ENCODE measurements at regions not wholly inside any gene's neighbourhood (a gene's known extent, or its start where the extent isn't known, plus 50 kb on each side); places are given as distances from the start of the nearest gene placed in this dataset.

DNA sequence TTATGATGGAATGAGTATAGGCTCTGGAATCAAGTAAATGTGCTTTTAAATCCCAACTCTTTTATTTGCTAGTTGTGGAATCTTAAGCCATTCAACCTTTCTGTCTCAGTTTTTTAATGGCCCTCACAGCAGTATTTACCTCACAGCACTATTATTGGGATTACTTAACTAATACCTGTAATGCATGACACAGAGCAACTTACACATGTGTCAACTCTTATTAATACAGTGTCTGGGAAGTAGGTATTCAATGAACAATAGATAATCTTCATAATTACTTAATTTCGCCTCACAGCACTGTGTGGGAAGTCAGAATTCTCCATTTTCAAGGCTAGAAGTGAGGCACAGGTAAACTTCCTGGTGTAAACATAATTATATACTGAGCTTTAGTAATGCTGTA is 149.7 kb upstream of the NUDT6 start:
- no peaks in the 10 kb centered on the region for H3K9me3 ChIP-seq
- H3K27ac ChIP-seq, result no peak overlapping the region
- no peaks in the 10 kb centered on the region for H3K36me3 ChIP-seq
- no peaks in the 10 kb centered on the region for H3K27me3 ChIP-seq
- TF ChIP-seq, protein P1, sequence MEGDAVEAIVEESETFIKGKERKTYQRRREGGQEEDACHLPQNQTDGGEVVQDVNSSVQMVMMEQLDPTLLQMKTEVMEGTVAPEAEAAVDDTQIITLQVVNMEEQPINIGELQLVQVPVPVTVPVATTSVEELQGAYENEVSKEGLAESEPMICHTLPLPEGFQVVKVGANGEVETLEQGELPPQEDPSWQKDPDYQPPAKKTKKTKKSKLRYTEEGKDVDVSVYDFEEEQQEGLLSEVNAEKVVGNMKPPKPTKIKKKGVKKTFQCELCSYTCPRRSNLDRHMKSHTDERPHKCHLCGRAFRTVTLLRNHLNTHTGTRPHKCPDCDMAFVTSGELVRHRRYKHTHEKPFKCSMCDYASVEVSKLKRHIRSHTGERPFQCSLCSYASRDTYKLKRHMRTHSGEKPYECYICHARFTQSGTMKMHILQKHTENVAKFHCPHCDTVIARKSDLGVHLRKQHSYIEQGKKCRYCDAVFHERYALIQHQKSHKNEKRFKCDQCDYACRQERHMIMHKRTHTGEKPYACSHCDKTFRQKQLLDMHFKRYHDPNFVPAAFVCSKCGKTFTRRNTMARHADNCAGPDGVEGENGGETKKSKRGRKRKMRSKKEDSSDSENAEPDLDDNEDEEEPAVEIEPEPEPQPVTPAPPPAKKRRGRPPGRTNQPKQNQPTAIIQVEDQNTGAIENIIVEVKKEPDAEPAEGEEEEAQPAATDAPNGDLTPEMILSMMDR (IDR thresholded peaks at IDR 0.05), result no peak
- H3K4me3 ChIP-seq (ENCODE audit: low read depth in 1 of 2, low read length in 1 of 2), result no peak overlapping the region
- H3K4me1 ChIP-seq (ENCODE audit: control insufficient read depth in 1 of 2, insufficient read depth in 1 of 2, low read depth in 1 of 2, low read length in 1 of 2), result peaks cover 0 to 12% of the 10 kb centered on the region in 2 experiments

DNA sequence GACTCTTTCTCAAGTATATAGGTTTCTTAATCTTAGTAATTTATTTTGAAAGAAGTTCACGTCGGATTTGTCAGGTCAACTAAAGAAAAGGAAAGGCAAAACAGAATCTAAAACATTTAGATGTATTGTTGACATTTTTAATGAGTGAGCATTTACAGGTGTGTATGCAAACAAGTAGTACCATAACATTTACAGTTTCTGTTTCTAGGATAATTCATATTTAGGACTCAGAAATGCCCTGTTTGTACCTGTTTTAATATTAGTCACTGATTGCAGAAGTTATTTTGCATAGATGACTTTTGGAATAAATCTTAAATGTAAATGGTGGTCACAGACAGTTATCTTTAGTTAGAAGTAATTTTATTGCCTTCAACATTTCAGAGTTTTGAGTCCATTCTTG is 151.3 kb upstream of the NUDT6 start:
- Histone ChIP-seq H3K4me3 (ENCODE audit: low read depth in 1 of 2, low read length in 1 of 2) (no peak overlapping the region), H3K27me3 (no peaks in the 10 kb centered on the region), H3K27ac (no peak overlapping the region), H3K36me3 (no peaks in the 10 kb centered on the region), H3K4me1 (ENCODE audit: control insufficient read depth in 1 of 2, insufficient read depth in 1 of 2, low read depth in 1 of 2, low read length in 1 of 2) (peaks cover 0 to 12% of the 10 kb centered on the region in 2 experiments), H3K9me3 (no peaks in the 10 kb centered on the region)
- TF ChIP-seq, protein P1 (IDR thresholded peaks at IDR 0.05), result no peak

DNA sequence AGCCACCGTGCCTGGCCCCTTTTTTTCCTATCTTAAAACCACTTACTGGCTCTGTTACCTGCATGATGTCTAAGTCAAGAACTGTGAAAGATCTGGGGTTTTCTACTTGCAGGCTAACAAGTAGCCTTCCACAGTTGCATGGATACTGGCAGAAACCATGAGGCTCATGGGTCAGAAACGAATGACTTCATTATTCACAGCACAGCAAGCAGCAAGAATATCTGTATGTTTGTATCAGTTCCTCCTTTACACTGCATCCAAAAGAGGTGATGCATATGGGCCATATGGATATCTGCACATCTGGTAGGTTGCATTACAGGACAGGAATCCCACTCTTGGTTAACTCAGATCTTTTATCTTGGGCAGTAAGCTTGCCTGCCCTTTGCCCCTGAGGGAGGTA is 154.9 kb upstream of the NUDT6 start:
- H3K36me3 ChIP-seq, result no peaks in the 10 kb centered on the region
- TF ChIP-seq, protein P1 (IDR thresholded peaks at IDR 0.05), result no peak
- H3K27ac ChIP-seq, result no peak overlapping the region
- H3K27me3 ChIP-seq, result no peaks in the 10 kb centered on the region
- H3K4me3 ChIP-seq (ENCODE audit: low read depth in 1 of 2, low read length in 1 of 2), result no peak overlapping the region
- H3K9me3 ChIP-seq, result no peaks in the 10 kb centered on the region
- H3K4me1 ChIP-seq (ENCODE audit: control insufficient read depth in 1 of 2, insufficient read depth in 1 of 2, low read depth in 1 of 2, low read length in 1 of 2), result peaks cover 0 to 12% of the 10 kb centered on the region in 2 experiments

DNA sequence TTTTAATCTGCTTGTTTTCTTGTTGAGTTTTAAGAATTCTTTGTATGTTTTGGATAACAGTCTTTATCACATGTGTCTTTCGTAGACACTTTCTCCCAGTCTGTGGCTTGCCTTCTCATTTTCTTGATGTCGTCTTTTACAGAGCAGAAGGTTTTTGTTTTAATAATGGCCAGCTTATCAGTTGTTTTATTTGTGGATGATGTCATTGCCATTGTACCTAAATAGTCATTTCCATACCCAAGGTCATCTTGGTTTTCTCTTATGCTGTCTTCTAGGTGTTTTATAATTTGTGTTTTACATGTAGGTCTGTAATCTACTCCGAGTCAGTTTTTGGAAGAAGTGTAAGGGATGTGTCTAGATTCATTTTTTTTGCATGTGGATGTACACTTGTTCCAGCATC is 159.6 kb upstream of the NUDT6 start:
- Histone ChIP-seq H3K4me3 (ENCODE audit: low read depth in 1 of 2, low read length in 1 of 2) (no peak overlapping the region), H3K9me3 (no peaks in the 10 kb centered on the region), H3K27me3 (no peaks in the 10 kb centered on the region), H3K4me1 (ENCODE audit: control insufficient read depth in 1 of 2, insufficient read depth in 1 of 2, low read depth in 1 of 2, low read length in 1 of 2) (peaks cover 0 to 3% of the 10 kb centered on the region in 2 experiments), H3K27ac (no peak overlapping the region), H3K36me3 (no peaks in the 10 kb centered on the region)
- TF ChIP-seq, protein P1 (IDR thresholded peaks at IDR 0.05), result no peak

DNA sequence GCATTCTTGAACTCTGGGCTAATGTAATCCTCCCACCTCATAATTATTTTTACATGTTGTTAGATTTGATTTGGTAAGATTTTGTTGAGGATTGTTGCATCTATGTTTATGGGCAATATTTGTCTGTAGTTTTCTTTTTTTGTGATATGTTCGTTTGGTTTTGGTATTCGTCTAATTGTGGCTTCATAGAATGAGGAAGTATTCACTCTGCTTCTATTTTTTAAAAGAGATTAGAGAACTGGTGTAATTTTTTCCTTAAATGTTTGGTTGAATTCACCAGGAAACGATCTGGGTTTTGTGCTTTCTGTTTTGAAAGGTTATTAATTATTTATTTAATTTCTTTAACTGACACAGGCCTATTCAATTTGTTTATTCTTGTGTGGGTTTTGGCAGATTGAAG is 161.2 kb upstream of the NUDT6 start:
- no peak overlapping the region for H3K27ac ChIP-seq
- TF ChIP-seq, protein P1 (IDR thresholded peaks at IDR 0.05), result no peak

DNA sequence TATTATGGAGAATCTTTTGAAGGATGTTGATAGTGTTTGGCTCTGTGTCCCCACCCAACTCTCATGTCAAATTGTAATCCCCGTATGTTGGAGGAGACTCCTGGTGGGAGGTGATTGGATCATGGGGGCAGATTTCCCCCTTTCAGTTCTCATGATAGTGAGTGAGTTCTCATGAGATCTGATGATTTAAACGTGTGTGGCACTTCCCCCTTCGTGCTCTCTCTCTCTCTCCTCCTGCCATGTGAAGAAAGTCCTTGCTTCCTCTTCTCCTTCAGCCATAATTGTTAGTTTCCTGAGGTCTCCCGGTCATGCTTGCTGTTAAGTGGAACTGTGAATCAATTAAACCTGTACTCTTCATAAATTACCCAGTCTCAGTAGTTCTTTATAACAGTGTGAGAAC is 166.1 kb upstream of the NUDT6 start:
- TF ChIP-seq, protein P1 (IDR thresholded peaks at IDR 0.05), result no peak
- no peak overlapping the region for H3K27ac ChIP-seq
- H3K36me3 ChIP-seq, result no peaks in the 10 kb centered on the region
- H3K4me1 ChIP-seq (ENCODE audit: control insufficient read depth in 1 of 2, insufficient read depth in 1 of 2, low read depth in 1 of 2, low read length in 1 of 2), result peaks cover 17% of the 10 kb centered on the region in 2 experiments
- H3K27me3 ChIP-seq, result no peaks in the 10 kb centered on the region
- H3K9me3 ChIP-seq, result no peaks in the 10 kb centered on the region
- no peak overlapping the region for H3K4me3 ChIP-seq (ENCODE audit: low read depth in 1 of 2, low read length in 1 of 2)

More for the DNA sequence above, 161.2 kb upstream of the NUDT6 start:
- H3K9me3 ChIP-seq, result no peaks in the 10 kb centered on the region
- no peaks in the 10 kb centered on the region for H3K27me3 ChIP-seq
- H3K4me1 ChIP-seq (ENCODE audit: control insufficient read depth in 1 of 2, insufficient read depth in 1 of 2, low read depth in 1 of 2, low read length in 1 of 2), result peaks cover 13 to 16% of the 10 kb centered on the region in 2 experiments
- no peaks in the 10 kb centered on the region for H3K36me3 ChIP-seq
- H3K4me3 ChIP-seq (ENCODE audit: low read depth in 1 of 2, low read length in 1 of 2), result no peak overlapping the region
